Tibial nerve (tissue), 4 donors: ENCODE measurements at regions not wholly inside any gene's neighbourhood (a gene's known extent, or its start where the extent isn't known, plus 50 kb on each side); places are given as distances from the start of the nearest gene placed in this dataset.

Experiments used
- DNase-seq, 2 donors: peaks; one replicate each; pipeline ENCODE4 v3.0.0-alpha.2; 2019; ENCODE audit warnings: low spot score in 2 of 2
- H3K27ac ChIP-seq, 4 donors: fragments of 200-600 bp; sonication (generic) in 3 of 4; one replicate each; pipeline ENCODE4 v1.5.1; 2017 to 2019; ENCODE audit warnings: mild to moderate bottlenecking in 1 of 4
- H3K27me3 ChIP-seq, 2 donors: fragments of 200-600 bp; sonication (generic) in 1 of 2; one replicate each; pipeline versions ENCODE4 v1.5.1 to v1.6.0; 2017 to 2019
- H3K36me3 ChIP-seq, 3 donors: fragments of 200-600 bp; sonication (generic); one replicate each; pipeline ENCODE4 v1.5.1; 2018 to 2019
- H3K4me1 ChIP-seq, 4 donors: fragments of 200-600 bp; sonication (generic) in 3 of 4; one replicate each; pipeline ENCODE4 v1.5.1; 2017 to 2019
- H3K4me3 ChIP-seq, 4 donors: fragments of 200-600 bp; sonication (generic) in 3 of 4; one replicate each; pipeline ENCODE4 v1.5.1; 2017 to 2019; ENCODE audit warnings: mild to moderate bottlenecking in 1 of 4, moderate library complexity in 1 of 4
- H3K9me3 ChIP-seq, 4 donors: fragments of 200-600 bp; sonication (generic) in 3 of 4; one replicate each; pipeline ENCODE4 v1.5.1; 2017 to 2019
- CTCF ChIP-seq, 5 experiments: fragments of 200-600 bp in 3 of 5; fragments of 450-650 bp in 2 of 5; sonication (generic) in 3 of 5; IDR thresholded peaks; one replicate each; pipeline ENCODE4 v1.5.1; 2016 to 2019; ENCODE audit warnings: antibody characterized with exemption in 5 of 5, mild to moderate bottlenecking in 3 of 5, moderate library complexity in 2 of 5
- EP300 ChIP-seq, 2 donors: sonication (generic); formaldehyde crosslinking; IDR thresholded peaks; one replicate each; pipeline ENCODE4 v1.6.1; 2017; ENCODE audit warnings: antibody characterized with exemption in 2 of 2, mild to moderate bottlenecking in 1 of 2
- POLR2A ChIP-seq, 2 donors: fragments of 450-650 bp; IDR thresholded peaks; one replicate each; pipeline ENCODE4 v1.6.1; 2017; ENCODE audit warnings: antibody characterized with exemption in 2 of 2, mild to moderate bottlenecking in 2 of 2, moderate library complexity in 2 of 2
- WGBS, 2 donors: methylation state at CpG; one replicate each; pipeline ENCODE4 v1.1.5; 2018; 5-methylcytosine and 5-hydroxymethylcytosine counted together

GRCh38 chr5:68747521-68747920 is 346.3 kb upstream of the SLC30A5 start:
- H3K9me3 ChIP-seq = no peaks in the 10 kb centered on the region
- H3K4me1 ChIP-seq = no peaks in the 10 kb centered on the region
- TF ChIP-seq EP300 (IDR thresholded peaks at IDR 0.05) (no peak), CTCF (IDR thresholded peaks at IDR 0.05) (no peak), POLR2A (IDR thresholded peaks at IDR 0.05) (no peak)
- no peak overlapping the region for H3K4me3 ChIP-seq
- no peaks in the 10 kb centered on the region for H3K27me3 ChIP-seq
- DNase-seq = no peak
- H3K27ac ChIP-seq = no peak overlapping the region
- no peaks in the 10 kb centered on the region for H3K36me3 ChIP-seq
- WGBS, 2 donors = 89 to 90% methylated on average over 4 of the region's 4 CpGs

- H3K4me3 ChIP-seq = no peak overlapping the region
- no peaks in the 10 kb centered on the region for H3K4me1 ChIP-seq
- no peak for DNase-seq
- no peaks in the 10 kb centered on the region for H3K36me3 ChIP-seq
- 63 to 73% methylated on average over 3 of the region's 3 CpGs for WGBS, 2 donors
- no peak overlapping the region for H3K27ac ChIP-seq
- TF ChIP-seq POLR2A (IDR thresholded peaks at IDR 0.05) = no peak
- no peak for TF ChIP-seq EP300 (IDR thresholded peaks at IDR 0.05)
- TF ChIP-seq CTCF (IDR thresholded peaks at IDR 0.05) = no peak
- H3K27me3 ChIP-seq = no peaks in the 10 kb centered on the region
- no peaks in the 10 kb centered on the region for H3K9me3 ChIP-seq
Measured at GRCh38 chr5:68748101-68748500, 345.7 kb upstream of the SLC30A5 start.

GRCh38 chr5:68749077-68749476 is 344.7 kb upstream of the SLC30A5 start:
- Histone ChIP-seq H3K9me3 (no peaks in the 10 kb centered on the region), H3K27ac (no peak overlapping the region), H3K27me3 (no peaks in the 10 kb centered on the region), H3K4me3 (no peak overlapping the region), H3K4me1 (no peaks in the 10 kb centered on the region), H3K36me3 (no peaks in the 10 kb centered on the region)
- TF ChIP-seq CTCF (IDR thresholded peaks at IDR 0.05) = no peak
- no peak for TF ChIP-seq EP300 (IDR thresholded peaks at IDR 0.05)
- no peak for TF ChIP-seq POLR2A (IDR thresholded peaks at IDR 0.05)
- DNase-seq = no peak
- 72 to 77% methylated on average over 2 of the region's 2 CpGs for WGBS, 2 donors

GRCh38 chr5:68749631-68750030 is 344.2 kb upstream of the SLC30A5 start:
- Histone ChIP-seq H3K27ac (no peak overlapping the region), H3K9me3 (peaks cover 0 to 2% (median 0%) of the 10 kb centered on the region in 4 donors), H3K4me3 (no peak overlapping the region), H3K4me1 (no peaks in the 10 kb centered on the region), H3K27me3 (no peaks in the 10 kb centered on the region), H3K36me3 (no peaks in the 10 kb centered on the region)
- TF ChIP-seq POLR2A (IDR thresholded peaks at IDR 0.05) (no peak), CTCF (IDR thresholded peaks at IDR 0.05) (no peak), EP300 (IDR thresholded peaks at IDR 0.05) (no peak)
- WGBS, 2 donors = 83 to 89% methylated on average over 4 of the region's 4 CpGs
- no peak for DNase-seq

GRCh38 chr5:68751661-68752060 is 342.2 kb upstream of the SLC30A5 start:
- no peak for DNase-seq
- TF ChIP-seq CTCF (IDR thresholded peaks at IDR 0.05) (no peak), POLR2A (IDR thresholded peaks at IDR 0.05) (no peak), EP300 (IDR thresholded peaks at IDR 0.05) (no peak)
- Histone ChIP-seq H3K4me1 (no peaks in the 10 kb centered on the region), H3K36me3 (no peaks in the 10 kb centered on the region), H3K27me3 (no peaks in the 10 kb centered on the region), H3K27ac (no peak overlapping the region), H3K4me3 (no peak overlapping the region), H3K9me3 (peaks cover 0 to 3% (median 0%) of the 10 kb centered on the region in 4 donors)
- WGBS, 2 donors = 83 to 89% methylated on average over 3 of the region's 3 CpGs
